Inflammatory macrophage (primary cell): ENCODE measurements at regions not wholly inside any gene's neighbourhood (a gene's known extent, or its start where the extent isn't known, plus 50 kb on each side); places are given as distances from the start of the nearest gene placed in this dataset.

Experiments
- DNase-seq, 2 donors: peaks; one replicate each; pipeline ENCODE4 v3.0.0-alpha.2; 2020 to 2022

DNA sequence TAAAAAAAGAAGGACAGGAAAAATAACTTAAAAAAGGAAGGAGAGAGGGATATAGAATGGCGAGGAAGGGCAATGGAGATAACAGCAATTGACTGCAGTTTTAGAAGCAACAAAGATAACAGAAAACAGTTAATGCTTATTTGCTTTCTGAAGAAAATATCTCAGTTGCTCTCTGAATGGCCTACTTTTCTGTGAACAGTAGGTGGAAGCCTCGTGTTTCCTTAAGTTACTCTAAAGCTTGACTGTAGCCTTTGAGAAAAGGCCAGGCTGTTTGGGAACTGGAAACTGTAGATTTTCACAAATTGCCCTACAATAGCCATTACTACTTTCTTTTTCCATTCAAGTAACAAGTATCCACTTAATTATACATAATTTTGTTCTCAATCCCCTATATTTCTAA, 404.5 kb downstream of the YTHDC2 start:
- no peak for DNase-seq

DNA sequence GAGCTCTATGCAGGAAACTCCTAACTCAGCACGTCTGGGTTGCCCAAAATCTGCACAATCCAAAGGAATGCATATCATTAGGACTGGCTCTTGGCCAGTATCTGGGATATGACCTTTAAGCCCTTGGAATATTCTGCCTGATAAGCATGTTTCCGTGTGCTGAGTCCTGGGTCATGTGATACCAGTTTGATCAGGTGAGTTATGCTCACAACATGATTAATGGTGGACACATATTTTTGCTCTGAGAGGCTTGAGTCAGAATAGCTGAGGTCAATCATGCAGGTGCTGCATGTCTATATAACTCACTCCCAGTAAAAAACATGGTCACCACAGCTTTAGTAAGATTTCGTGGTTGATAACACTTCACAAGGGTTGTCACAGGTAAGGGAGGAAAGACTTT, 408.8 kb downstream of the YTHDC2 start:
- no peak for DNase-seq

DNA sequence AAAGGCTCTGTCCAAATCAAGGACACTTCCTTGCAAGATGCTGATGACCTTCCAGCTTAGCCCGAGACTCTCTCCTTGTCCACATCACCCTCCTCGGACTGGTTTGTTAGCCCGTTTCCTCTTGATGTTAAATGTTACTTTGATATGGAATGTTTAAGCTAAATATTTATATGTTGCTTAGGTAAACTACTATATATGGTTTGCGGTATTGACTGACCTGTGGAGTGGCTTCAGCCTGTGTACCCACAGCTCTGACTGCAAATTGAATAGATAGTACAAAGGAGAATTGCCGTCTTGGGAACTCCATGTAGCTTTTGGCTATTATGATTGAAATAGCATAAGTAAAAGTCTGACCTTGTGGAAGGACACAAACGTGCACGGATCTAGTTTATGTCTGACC, 422.0 kb downstream of the YTHDC2 start:
- no peak for DNase-seq

DNA sequence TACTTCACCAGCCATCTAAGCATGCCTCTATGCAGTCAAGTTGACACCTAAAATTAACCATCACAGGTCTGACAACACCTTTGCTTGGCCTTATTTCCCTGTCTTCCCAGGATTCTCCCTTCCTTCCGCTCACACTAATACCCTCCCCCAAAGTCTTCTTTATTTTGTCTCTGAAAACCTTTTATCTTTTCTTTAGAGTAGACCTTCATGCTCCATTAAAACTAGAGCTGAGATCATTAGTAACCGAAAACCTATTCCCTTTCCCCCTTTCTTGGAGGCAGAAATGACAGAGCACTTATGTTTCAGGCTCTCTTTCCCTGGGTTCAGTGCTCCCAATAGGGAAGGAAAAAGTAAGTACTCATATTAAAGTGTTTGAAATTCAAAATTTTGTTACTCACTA, 423.8 kb downstream of the YTHDC2 start:
- DNase-seq: no peak

DNA sequence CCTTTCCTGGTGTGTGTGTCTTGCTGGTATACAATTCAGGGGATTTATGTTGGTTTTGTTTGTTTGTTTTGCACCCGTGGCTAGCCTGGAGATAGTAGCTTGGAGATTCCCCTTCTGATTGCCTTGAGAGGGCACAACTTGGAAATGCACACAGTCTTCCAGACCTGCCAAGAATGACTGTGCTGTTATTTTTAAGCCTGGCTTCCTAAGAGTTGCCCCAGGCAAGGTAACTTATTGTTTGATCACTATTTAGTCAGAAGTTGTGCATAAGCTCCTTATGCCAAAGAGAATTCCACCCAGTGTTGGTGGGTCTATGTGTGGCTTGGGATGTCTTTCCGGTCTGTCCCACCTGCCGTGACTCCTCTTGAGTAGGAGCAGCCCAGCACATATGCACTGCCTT, 421.9 kb upstream of the KCNN2 start:
- DNase-seq: no peak

DNA sequence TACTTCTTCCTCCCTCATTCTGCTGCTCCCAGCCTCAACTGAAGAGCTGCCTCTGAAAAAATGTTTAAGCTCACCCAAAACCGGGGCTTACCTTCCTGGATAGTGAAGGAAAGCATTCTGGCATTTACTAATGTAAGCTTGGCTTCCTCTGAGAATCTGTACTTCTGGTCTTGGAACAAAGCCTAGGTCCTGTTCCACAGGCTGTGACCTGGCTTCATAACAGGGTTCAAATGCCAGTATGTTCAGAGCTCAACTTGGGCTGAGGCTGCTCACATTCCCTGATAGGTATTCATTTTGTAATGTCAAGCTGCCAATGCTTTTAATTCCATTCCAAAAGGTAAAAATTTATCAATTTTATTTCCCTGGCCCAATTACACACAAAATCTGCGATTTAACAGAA, 411.7 kb upstream of the KCNN2 start:
- no peak for DNase-seq

DNA sequence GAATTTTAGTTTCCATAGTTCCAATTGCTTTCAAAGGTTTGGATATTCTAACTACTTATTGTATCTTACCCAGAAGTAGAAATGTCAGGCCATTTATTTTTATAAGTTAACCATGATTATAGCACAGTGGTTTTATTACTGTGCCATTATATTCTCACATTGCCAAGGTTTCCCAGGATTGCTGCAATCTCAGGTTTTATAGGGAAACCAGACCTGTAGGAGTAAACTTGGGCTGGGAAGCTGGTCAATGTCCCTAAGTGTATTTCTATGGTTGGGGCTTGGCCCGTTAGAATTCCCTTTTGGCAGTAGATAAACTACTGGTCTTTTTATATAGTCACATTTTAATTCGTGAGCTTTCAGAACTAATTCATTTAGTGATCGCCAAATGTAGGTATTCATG, 396.6 kb upstream of the KCNN2 start:
- DNase-seq: no peak

DNA sequence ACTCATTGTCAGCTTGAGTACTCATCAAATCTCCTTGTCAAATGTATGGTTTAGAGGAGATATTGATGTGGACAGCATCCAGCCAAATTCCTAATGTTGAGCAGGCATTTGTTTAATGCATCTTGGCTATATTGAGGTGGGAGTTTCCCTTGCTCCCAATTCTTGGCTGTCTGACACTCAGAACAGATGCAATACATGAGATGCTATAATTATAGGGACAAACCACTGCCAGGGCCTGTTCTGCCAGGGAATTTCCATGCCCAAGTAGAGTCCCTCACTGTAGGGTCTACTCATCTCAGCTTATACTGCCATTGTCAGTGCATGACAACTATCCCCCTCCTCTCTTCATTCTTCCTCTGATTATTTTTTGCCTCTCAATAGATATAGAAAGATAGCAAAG, 392.0 kb upstream of the KCNN2 start:
- no peak for DNase-seq

DNA sequence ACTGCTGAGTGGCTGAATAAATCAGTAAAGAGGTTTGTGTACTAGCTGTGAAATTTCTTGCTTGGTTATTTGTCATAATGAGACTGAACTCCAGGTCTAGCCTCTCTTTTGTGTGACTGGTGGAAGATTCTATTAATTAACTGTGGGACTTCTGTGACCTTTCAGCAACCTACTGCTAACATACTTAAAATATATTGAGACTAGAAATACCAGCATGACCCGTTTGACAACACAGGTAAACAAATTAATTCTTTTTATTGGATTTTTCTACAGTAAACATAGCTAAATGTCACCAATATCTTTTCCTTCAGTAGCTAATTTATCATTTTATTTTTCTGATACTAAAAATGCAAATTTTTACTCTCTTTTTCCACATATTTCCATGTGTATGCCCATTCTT, 390.4 kb upstream of the KCNN2 start:
- no peak for DNase-seq

DNA sequence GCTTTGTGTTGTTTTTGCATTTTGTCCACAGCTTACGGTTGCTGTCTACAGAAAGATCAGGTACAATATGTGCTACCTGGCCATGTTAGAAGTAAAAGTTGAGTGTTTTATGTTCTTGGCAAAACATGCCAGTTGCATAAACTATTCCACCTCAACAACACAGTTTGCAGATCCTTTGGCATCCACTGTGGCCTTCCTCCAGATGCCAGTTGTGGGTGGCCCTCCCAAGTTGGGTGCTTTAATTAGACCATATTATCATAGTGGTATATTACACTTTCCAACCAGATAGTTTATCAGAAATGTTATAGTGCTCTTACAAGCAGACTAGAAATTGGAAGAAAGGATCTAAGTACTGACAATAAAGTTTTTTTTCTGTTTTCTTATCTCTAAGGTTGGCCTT, 386.9 kb upstream of the KCNN2 start:
- DNase-seq: no peak

DNA sequence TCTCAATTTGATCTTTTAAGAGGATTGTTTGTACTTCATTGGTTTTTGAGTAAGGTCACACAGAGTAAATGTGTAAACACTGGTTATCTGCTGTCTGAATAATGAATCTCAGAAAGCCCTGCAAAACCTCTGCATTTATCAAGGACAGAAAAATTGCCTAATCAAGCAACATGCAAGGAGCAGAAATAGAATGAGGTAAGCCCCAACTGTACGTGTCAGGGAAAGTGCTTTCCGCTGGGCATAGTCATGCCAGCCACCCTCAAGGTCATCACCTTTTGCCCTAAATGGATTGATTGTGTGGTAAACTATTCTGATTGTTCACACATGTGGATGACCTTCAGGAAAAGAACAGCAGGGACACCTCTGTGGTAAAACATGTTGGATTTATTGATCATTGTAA, 376.9 kb upstream of the KCNN2 start:
- no peak for DNase-seq

DNA sequence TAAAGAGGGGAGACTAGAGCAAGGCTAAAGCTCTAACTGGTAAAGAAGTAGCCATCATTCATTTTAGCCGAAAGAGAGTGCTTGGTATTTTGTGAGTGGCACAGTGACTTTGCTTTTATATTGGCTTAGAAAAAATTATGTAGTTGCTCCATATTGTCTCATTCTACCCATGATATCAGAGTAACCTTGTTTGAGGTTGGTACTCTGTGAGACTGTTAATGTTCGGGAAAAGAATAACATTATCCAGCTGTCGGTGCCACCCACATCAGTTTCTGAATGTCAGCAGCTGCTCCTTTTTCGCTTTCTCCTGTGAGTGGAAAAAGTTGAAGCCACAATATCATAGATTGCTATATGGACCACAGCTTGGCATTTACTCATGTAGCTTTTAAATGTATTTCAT, 376.4 kb upstream of the KCNN2 start:
- DNase-seq: no peak

DNA sequence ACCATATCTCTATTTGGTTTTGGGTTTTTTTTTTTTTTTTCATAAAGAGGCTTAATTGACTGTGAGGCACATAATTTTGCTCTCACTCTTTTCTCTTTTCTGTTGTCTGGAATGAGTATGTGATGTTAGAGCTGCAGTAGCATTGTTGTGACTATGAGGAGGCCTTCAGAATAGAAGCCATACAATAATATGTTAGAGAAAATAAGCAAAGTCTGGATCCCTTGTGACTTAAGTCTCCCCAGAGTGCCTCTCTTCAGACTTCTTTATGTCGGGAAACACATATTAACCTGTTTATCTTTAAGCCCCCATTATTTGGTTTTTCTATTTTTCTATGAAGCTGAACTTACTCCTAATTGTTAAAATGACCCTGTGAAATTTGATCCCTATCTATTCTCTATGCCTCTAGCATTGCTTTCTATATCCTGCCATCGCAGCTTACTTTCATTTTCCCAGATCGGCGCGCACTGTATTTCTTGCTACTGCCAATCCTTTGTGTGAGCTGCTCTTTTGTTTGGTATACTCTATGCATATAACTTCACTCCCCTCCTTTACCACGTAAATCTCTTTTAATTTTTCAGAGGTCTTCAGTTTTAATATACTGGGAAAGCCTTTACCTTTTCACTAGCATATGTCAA, 372.5 kb upstream of the KCNN2 start:
- DNase-seq: no peak

DNA sequence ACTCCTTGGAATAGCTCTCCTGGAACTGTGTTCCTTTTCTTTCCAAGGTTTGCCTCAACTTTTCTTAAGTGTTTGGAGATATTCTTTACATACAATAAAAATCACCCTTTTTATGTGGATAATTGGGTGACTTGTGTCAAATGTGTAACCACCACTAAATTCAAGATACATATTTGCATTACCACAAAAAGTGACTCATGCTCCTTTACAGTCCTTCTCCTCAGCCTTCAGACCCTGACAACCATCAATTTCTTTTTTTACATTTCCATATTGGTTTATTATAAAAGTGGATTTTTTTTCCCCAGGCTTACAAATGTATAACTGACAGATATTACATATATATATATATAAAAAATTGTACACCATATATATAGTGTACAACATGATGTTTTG, 372.0 kb upstream of the KCNN2 start:
- DNase-seq: no peak

DNA sequence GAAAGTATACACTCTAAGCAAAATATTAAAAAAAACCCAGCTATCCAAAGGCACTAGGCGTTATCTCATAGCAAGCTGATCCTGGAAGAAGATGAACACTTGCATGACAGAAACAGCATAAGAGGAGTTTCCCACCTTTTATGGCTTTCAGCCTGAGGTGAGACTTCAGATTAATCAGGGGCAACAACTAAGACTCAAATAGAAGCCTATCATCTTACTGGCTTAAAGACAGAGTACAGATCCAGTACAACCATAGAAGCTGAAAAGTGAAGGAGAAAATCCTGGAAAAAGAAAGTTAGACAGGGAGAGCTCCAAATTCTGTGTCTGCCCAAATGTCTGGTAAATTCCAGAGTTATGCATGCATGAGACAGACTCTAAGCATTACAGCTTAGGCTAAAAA, 360.8 kb upstream of the KCNN2 start:
- no peak for DNase-seq

DNA sequence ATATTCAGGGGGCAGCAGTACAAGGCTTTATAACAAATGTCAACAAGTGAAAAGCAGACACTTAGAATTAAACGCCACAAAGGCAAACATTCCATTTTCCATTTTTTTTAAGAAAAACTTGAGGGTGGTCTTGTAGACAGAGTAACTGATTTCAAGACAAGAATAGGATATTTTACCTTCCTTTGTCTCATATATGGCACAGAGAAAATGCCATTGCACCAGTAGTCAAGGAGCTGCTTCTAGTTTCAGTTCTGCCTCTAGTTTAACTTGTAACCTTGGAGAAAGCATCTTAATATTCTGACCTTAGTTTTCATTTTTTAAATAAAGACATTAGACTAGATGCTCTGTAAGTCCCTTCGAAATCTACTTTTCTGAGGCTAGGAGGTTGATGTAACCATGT, 355.3 kb upstream of the KCNN2 start:
- no peak for DNase-seq

DNA sequence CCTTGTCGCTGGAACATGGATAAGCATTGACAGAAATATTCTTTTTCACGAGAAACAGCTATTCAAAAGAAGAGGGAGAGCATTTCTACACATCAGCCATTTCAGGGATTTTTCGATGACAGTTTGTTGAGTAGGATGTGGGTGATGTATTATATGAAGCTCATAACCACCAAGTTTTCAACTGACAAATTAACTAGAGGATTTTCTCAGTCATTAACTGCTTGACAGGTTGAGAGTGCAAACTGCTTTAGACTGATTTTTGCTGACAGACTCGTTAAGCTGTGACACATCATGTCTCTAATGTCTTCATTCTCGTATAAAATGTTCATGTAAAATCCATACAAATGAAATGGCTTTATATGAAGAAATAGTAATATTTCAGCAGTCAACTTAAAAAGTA, 354.2 kb upstream of the KCNN2 start:
- DNase-seq: no peak

DNA sequence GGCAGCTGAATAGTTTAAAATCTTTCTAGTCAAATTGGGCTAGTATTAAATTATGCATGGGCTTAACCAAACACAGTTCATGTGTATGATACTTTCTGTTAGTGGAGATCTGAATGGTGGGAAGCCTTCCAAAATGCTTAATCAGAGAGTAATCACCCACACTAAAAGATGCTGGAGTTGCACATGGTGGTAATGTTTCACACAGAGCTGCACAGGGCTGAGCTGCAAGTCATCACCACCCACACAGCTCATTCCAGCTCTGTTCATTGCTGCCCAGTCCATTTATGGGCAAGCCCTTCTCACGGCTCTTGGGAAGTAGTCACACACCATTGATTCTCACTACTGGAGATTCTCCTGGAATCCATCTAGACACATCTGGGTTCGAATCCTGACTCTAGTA, 351.5 kb upstream of the KCNN2 start:
- DNase-seq: no peak

DNA sequence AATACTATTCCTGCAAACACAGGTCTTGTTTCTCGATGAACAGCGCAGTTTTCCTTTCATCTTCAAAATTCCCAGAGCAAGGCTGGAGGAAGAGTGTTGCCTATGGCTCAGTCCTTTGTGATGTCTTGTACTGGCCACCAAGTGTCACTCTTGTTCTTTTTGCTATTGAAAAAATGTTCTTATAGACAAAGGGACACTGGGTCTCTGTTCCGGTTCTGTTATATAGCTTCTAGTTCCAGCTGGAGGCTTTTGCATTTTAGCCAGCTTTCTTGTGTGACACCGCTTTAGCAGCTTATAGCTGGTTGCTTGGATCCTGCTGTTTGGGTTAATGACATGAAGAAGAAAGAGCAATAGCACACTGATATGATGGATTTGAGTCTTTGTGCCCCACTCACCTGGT, 343.7 kb upstream of the KCNN2 start:
- no peak for DNase-seq

DNA sequence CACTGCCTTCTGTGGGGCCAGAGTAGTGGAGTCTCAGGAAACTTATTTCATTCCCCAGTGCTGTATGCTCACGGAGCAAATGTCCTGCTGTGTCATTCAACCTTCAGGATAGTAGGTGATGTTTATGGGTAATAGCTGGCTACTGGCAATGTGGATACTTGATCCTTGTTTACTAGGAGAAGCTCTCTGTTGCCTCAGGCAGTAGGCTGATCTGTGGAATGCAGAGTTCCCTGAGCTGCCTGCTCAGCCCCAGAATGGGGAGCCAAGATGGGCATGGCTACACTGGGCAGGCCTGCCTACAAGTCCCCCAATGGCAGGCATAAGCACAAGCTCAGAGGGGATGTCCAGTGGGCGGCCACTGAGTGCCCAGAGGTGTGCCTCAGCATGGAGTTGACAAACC, 323.1 kb upstream of the KCNN2 start:
- no peak for DNase-seq

DNA sequence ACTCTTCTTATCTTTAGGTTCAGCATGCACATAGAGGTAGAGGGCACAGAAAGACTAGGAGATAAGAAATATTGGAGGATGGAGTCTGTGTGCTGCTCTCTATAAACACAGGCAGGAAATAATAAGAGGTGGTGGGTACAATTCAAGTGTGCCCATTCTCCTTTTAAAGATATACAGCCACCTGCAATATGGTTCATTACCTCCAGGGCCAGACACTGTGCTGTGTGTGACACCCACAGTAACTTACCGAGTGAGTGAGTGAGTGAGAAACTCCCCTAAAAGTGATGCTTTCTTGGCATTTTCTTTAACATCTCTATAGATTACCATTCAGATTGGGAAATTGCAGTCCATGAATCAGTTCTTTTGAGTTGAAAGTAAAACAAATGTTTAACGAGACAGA, 311.8 kb upstream of the KCNN2 start:
- DNase-seq: no peak

DNA sequence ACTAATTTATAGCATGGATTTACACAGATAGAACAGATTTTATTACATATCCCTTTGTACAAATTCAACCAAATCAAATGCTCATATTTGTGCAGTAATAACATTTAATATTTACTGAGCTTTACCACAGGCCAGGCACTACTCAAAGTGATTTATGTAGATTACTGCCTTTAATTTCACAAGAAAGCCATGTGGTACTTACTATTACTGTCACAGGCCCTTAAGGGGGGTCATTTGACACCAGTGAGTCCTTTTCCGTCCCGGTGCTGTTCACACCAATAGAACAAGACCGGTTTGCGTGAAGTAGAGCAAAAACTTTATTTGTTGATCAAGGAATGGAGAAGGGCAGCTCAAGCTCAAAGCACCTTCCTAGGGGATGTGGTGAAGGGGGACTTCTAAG, 308.5 kb upstream of the KCNN2 start:
- no peak for DNase-seq

DNA sequence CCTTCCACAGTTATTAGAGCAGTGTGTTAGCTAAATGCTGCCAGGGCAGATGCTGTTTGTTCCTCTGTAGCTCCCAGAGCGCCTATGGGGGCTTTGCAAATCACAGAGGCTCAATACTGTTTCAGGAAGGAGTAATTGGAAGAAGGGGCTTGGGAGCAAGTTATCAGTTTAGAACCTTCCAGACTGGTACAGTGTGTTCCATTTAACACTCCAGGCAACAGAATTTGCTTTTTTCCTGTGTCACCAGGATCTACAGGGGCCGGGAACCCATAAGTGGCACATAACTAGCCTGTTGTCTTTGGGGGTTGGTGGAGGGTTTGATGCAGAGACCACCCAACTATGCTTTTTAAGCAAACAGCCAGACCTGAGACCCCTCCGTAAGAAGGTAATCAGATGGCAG, 307.3 kb upstream of the KCNN2 start:
- DNase-seq: no peak

DNA sequence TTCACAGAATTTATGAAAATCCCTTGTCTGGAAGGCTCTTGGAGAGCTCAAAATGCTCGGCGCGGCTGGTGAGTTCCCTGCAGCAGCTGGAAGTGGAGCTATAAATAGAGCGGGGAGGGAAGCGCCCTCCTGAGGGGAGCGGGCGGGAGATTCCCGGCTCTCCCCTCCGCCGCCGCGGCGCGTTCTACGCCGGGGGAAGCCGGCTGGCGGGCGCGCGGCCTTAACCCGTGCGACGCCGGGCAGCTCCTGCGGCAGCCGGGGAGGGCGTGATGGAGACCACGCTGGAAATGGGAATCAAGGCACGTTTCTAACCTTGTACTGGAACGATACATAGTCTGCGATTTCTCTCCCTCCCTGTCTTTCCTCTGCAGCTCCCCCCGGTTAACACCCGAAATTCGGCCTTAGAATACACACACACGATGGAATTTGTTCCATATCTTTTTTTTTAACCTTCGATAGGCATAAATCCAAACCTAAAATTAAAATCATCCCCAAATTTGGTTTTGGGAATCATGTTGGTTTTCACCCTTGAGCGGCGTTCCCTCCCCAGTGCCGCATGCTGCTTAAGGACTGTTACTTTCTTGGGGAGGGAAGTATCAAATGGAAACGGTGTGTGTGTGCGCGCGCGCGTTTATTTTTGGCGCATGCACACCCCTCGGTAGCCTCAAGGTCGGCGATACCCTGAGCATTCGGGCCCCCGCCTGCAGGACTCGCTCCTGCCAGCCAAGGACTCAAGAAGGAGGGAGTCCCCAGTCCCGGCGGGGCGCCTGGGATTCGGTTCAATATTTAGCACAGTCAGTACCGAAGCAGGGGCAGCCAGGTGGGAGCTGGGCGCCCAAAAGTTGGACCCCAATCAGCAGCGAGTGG, 306.3 kb upstream of the KCNN2 start:
- DNase-seq: no peak

DNA sequence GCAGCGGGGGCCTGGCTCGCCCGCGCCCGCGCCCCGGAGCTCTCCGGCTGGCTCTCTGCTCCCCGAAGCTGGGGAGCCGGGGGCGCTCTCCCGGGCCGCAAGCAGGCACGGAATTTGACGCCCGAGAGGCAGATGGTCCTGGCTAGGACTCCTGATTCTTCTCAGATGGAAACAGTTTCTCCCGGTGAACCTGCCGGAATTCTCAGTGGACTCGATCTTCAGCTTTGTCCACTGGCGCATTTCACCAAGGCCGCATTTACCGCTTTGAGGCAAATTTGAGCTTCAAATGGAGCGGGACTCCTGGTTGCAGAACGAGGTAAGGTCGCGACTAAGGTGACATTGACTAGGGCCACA, 305.7 kb upstream of the KCNN2 start:
- no peak for DNase-seq
